Caco-2 (cell line): ENCODE measurements at regions not wholly inside any gene's neighbourhood (a gene's known extent, or its start where the extent isn't known, plus 50 kb on each side); places are given as distances from the start of the nearest gene placed in this dataset.
A peak's percentile ranks its signal among the peaks of the same experiment; 100 is the strongest.

Experiments
- BruUV-seq: library from RNA; stranded (reverse); fragments of 400-500 nt; replicated peaks from 2 replicates; lab custom pipeline; 2021; lab: Mats Ljungman, UMichigan
- CTCF ChIA-PET: fragments of 300-600 bp; sonication (Branson Sonifier 250); formaldehyde crosslinking; loops from one replicate; lab custom pipeline; 2022; ENCODE audit warnings: antibody characterized with exemption; lab: Charles Lee
- POLR2A ChIA-PET: fragments of 300-600 bp; sonication (Branson Sonifier 250); formaldehyde crosslinking; loops from one replicate; lab custom pipeline; 2022; ENCODE audit warnings: antibody characterized with exemption; lab: Charles Lee
- DNase-seq, 2 experiments: peaks; one replicate each; pipeline versions ENCODE4 v3.0.0 to v3.0.0-alpha.2; 2020 to 2022
- H3K27me3 ChIP-seq: replicated peaks from 2 replicates; pipeline ENCODE4 v1.6.0; 2011; ENCODE audit warnings: low read length; ENCODE audit not compliant: control insufficient read depth, insufficient read depth
- H3K36me3 ChIP-seq: 2 replicates; pipeline ENCODE4 v1.5.1; 2011; ENCODE audit warnings: low read length; ENCODE audit not compliant: control insufficient read depth, insufficient read depth
- H3K4me1 ChIP-seq: fragments of 250-450 bp; sonication (Bioruptor Pico); 2 replicates; pipeline ENCODE4 v1.5.1; 2020; ENCODE audit warnings: mild to moderate bottlenecking
- H3K4me3 ChIP-seq: 2 replicates; pipeline ENCODE4 v1.5.1; 2011; ENCODE audit warnings: low read depth, mild to moderate bottlenecking, control low read depth, low read length
- H3K9me3 ChIP-seq: fragments of 250-450 bp; sonication (Bioruptor Pico); 2 replicates; pipeline ENCODE4 v1.5.1; 2020; ENCODE audit warnings: mild to moderate bottlenecking, moderate library complexity
- H3K27ac Mint-ChIP-seq: one replicate; pipeline ENCODE4 v1.8.0; 2022; ENCODE audit warnings: mixed read lengths; ENCODE audit not compliant: unreplicated experiment
- H3K27me3 Mint-ChIP-seq: one replicate; pipeline ENCODE4 v1.8.0; 2022; ENCODE audit warnings: mixed read lengths; ENCODE audit not compliant: insufficient read depth, unreplicated experiment
- H3K36me3 Mint-ChIP-seq: one replicate; pipeline ENCODE4 v1.8.0; 2022; ENCODE audit warnings: mild to moderate bottlenecking, mixed read lengths; ENCODE audit not compliant: insufficient read depth, unreplicated experiment
- H3K4me1 Mint-ChIP-seq: one replicate; pipeline ENCODE4 v1.8.0; 2022; ENCODE audit warnings: low read depth, mixed read lengths; ENCODE audit not compliant: unreplicated experiment
- H3K4me3 Mint-ChIP-seq: one replicate; pipeline ENCODE4 v1.8.0; 2022; ENCODE audit warnings: mild to moderate bottlenecking, moderate library complexity, mixed read lengths; ENCODE audit not compliant: unreplicated experiment
- H3K9me3 Mint-ChIP-seq: one replicate; pipeline ENCODE4 v1.8.0; 2022; ENCODE audit warnings: mixed read lengths; ENCODE audit not compliant: unreplicated experiment
- intact Hi-C: fragments of 100-400 bp; cut with micrococcal nuclease; formaldehyde crosslinking; loops from one replicate; pipeline ENCODE4 v1.10.0; 2022; ENCODE audit not compliant: unreplicated experiment
- TF ChIP-seq, protein P1 (sequence below), 2 experiments: fragments of 200-600 bp in 1 of 2; IDR thresholded peaks; 1 replicate in 1 of 2; 2 replicates in 1 of 2; pipeline versions ENCODE4 v1.5.1 to v1.8.0; 2011 to 2022; ENCODE audit warnings: antibody characterized with exemption in 1 of 2, control low read depth in 1 of 2, inconsistent platforms in 1 of 2, low read depth in 1 of 2, low read length in 1 of 2, mild to moderate bottlenecking in 1 of 2, moderate library complexity in 1 of 2; ENCODE audit not compliant: insufficient read depth in 1 of 2, severe bottlenecking in 1 of 2, unreplicated experiment in 1 of 2

DNA sequence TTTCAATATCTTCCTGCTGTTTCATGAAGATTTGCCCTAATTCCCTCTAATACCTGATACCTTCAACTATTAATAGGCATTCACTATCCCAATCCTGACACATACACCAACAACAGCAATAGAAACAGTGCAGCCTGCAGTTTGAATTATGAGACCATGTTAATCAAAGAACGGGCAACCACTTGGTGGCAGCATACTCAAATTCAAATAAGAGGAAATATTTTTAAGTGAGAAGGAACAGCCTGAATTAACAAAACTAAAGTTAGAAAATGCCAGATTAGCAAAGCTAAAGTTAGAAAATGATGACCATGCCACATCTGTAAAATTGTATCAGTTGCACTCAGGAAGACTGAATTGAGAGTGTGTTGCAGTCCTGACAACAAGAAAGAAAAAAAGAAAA lies 204.9 kb downstream of the SMARCA1 start:
- H3K9me3 ChIP-seq = no peaks in the 10 kb centered on the region
- no TSS peak for BruUV-seq
- intact Hi-C loops = loop anchor here (1.0 kb wide), 2 partner anchors 42 to 144 kb away; no protein-coding TSS in a partner anchor
- H3K27ac Mint-ChIP-seq = no peak overlapping the region
- H3K36me3 Mint-ChIP-seq = no peaks in the 10 kb centered on the region
- TF ChIP-seq, protein P1, sequence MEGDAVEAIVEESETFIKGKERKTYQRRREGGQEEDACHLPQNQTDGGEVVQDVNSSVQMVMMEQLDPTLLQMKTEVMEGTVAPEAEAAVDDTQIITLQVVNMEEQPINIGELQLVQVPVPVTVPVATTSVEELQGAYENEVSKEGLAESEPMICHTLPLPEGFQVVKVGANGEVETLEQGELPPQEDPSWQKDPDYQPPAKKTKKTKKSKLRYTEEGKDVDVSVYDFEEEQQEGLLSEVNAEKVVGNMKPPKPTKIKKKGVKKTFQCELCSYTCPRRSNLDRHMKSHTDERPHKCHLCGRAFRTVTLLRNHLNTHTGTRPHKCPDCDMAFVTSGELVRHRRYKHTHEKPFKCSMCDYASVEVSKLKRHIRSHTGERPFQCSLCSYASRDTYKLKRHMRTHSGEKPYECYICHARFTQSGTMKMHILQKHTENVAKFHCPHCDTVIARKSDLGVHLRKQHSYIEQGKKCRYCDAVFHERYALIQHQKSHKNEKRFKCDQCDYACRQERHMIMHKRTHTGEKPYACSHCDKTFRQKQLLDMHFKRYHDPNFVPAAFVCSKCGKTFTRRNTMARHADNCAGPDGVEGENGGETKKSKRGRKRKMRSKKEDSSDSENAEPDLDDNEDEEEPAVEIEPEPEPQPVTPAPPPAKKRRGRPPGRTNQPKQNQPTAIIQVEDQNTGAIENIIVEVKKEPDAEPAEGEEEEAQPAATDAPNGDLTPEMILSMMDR (IDR thresholded peaks at IDR 0.05; ENCODE audit: insufficient read depth in 1 of 2, low read depth in 1 of 2, low read length in 1 of 2, severe bottlenecking in 1 of 2, unreplicated experiment in 1 of 2) = peak; percentile 46 to 49
- ChIA-PET CTCF (no interaction called here), POLR2A (no interaction called here)
- no peaks in the 10 kb centered on the region for H3K36me3 ChIP-seq
- DNase-seq = peak in 1 of 2 experiments; percentile 13
- peaks cover 2% of the 10 kb centered on the region for H3K27me3 Mint-ChIP-seq
- no peaks in the 10 kb centered on the region for H3K4me1 Mint-ChIP-seq
- no peaks in the 10 kb centered on the region for H3K27me3 ChIP-seq
- no peak overlapping the region for H3K4me3 ChIP-seq
- H3K4me3 Mint-ChIP-seq = no peak overlapping the region
- H3K4me1 ChIP-seq = no peaks in the 10 kb centered on the region
- H3K9me3 Mint-ChIP-seq = no peaks in the 10 kb centered on the region

DNA sequence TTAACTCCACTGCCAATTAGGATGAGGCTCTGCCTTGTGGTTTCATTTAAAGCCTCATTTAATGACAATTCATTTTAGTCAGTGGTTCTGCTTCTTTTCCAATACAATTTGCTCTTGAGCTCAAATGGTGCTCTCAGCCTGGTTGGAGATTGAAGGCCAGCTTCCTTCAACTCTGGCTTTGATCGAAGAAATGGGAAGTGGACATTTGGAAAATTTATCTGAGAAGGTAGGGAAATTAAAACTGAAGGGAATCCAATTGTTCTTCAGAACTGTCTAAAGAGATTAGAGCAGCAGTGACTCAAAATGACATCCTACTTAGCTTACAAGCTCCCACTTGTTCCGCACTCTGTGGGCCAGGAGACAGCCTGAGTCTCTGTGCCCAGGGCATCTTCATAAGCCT lies 206.8 kb downstream of the SMARCA1 start:
- no peaks in the 10 kb centered on the region for H3K9me3 ChIP-seq
- H3K27me3 ChIP-seq = no peaks in the 10 kb centered on the region
- Mint-ChIP-seq H3K4me3 (no peak overlapping the region), H3K36me3 (no peaks in the 10 kb centered on the region), H3K9me3 (no peaks in the 10 kb centered on the region), H3K27ac (no peak overlapping the region), H3K4me1 (no peaks in the 10 kb centered on the region), H3K27me3 (peaks cover 2% of the 10 kb centered on the region)
- no peak for DNase-seq
- TF ChIP-seq, protein P1 (IDR thresholded peaks at IDR 0.05; ENCODE audit: insufficient read depth in 1 of 2, low read depth in 1 of 2, low read length in 1 of 2, severe bottlenecking in 1 of 2, unreplicated experiment in 1 of 2) = no peak
- no TSS peak for BruUV-seq
- H3K36me3 ChIP-seq = no peaks in the 10 kb centered on the region
- ChIA-PET POLR2A (no interaction called here), CTCF (no interaction called here)
- H3K4me1 ChIP-seq = no peaks in the 10 kb centered on the region
- intact Hi-C loops = no loop called here
- no peak overlapping the region for H3K4me3 ChIP-seq

DNA sequence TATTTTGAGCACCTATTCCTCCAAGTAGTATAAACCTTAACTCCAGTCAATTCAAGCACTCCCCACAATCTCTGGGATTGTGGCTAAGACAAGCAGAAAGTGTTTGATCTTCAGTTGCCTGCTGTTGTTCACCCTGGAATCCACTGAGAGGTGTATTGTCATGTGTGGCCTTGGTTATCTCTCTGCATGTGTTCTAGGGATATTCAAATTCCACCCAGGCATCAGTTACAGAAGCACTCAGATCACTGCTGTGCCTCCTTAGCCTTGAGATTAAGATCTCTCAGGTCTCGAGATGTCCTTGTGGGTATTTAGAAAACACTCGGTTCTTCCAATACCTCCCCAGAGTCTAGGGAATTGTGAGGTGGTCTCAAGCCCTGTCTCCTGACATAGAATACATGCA lies 213.3 kb downstream of the SMARCA1 start:
- Histone ChIP-seq H3K4me1 (no peaks in the 10 kb centered on the region), H3K27me3 (no peaks in the 10 kb centered on the region), H3K9me3 (no peaks in the 10 kb centered on the region), H3K4me3 (no peak overlapping the region), H3K36me3 (no peaks in the 10 kb centered on the region)
- Mint-ChIP-seq H3K4me1 (no peaks in the 10 kb centered on the region), H3K27me3 (no peaks in the 10 kb centered on the region), H3K27ac (no peak overlapping the region), H3K9me3 (no peaks in the 10 kb centered on the region), H3K4me3 (no peak overlapping the region), H3K36me3 (no peaks in the 10 kb centered on the region)
- no peak for DNase-seq
- intact Hi-C loops = no loop called here
- TF ChIP-seq, protein P1 (IDR thresholded peaks at IDR 0.05; ENCODE audit: insufficient read depth in 1 of 2, low read depth in 1 of 2, low read length in 1 of 2, severe bottlenecking in 1 of 2, unreplicated experiment in 1 of 2) = no peak
- CTCF ChIA-PET = no interaction called here
- BruUV-seq = no TSS peak
- POLR2A ChIA-PET = no interaction called here
